ENCODE measurements at regions not wholly inside any gene's neighbourhood (a gene's known extent, or its start where the extent isn't known, plus 50 kb on each side); places are given as distances from the start of the nearest gene placed in this dataset.

- no peaks in the 10 kb centered on the region for H3K9me3 ChIP-seq (ENCODE audit: control insufficient read depth, insufficient read depth, low read length)
- no peak overlapping the region for H3K9ac ChIP-seq (ENCODE audit: low read depth, low read length)
- H3K4me3 ChIP-seq (ENCODE audit: low read depth, low read length), result no peak overlapping the region
- H3K27me3 ChIP-seq (ENCODE audit: control insufficient read depth, insufficient read depth, low read length), result no peaks in the 10 kb centered on the region
- H3K4me1 ChIP-seq (ENCODE audit: control insufficient read depth, insufficient read depth, low read length), result no peaks in the 10 kb centered on the region
- H3K36me3 ChIP-seq (ENCODE audit: control insufficient read depth, insufficient read depth, low read length), result peaks cover 2% of the 10 kb centered on the region
These were observed 128.8 kb downstream of the TEX36 start for GRCh38 chr10:125554016-125554703.

GRCh38 chr10:125553091-125553490 is 129.9 kb downstream of the TEX36 start:
- H3K27me3 ChIP-seq (ENCODE audit: control insufficient read depth, insufficient read depth, low read length), result peaks cover 2% of the 10 kb centered on the region
- H3K9ac ChIP-seq (ENCODE audit: low read depth, low read length), result no peak overlapping the region
- no peaks in the 10 kb centered on the region for H3K4me1 ChIP-seq (ENCODE audit: control insufficient read depth, insufficient read depth, low read length)
- peaks cover 2% of the 10 kb centered on the region for H3K36me3 ChIP-seq (ENCODE audit: control insufficient read depth, insufficient read depth, low read length)
- no peak overlapping the region for H3K4me3 ChIP-seq (ENCODE audit: low read depth, low read length)
- no peaks in the 10 kb centered on the region for H3K9me3 ChIP-seq (ENCODE audit: control insufficient read depth, insufficient read depth, low read length)

- Histone ChIP-seq H3K9me3 (ENCODE audit: control insufficient read depth, insufficient read depth, low read length) (no peaks in the 10 kb centered on the region), H3K4me3 (ENCODE audit: low read depth, low read length) (no peak overlapping the region), H3K4me1 (ENCODE audit: control insufficient read depth, insufficient read depth, low read length) (no peaks in the 10 kb centered on the region), H3K9ac (ENCODE audit: low read depth, low read length) (no peak overlapping the region), H3K36me3 (ENCODE audit: control insufficient read depth, insufficient read depth, low read length) (peaks cover 2% of the 10 kb centered on the region), H3K27me3 (ENCODE audit: control insufficient read depth, insufficient read depth, low read length) (peaks cover 2% of the 10 kb centered on the region)
These were observed 131.7 kb downstream of the TEX36 start for GRCh38 chr10:125551247-125551646.

GRCh38 chr10:125550362-125550761 is 132.6 kb downstream of the TEX36 start:
- peaks cover 2% of the 10 kb centered on the region for H3K36me3 ChIP-seq (ENCODE audit: control insufficient read depth, insufficient read depth, low read length)
- no peaks in the 10 kb centered on the region for H3K9me3 ChIP-seq (ENCODE audit: control insufficient read depth, insufficient read depth, low read length)

GRCh38 chr10:125549653-125550052 is 133.3 kb downstream of the TEX36 start:
- no peaks in the 10 kb centered on the region for H3K9me3 ChIP-seq (ENCODE audit: control insufficient read depth, insufficient read depth, low read length)
- peaks cover 2% of the 10 kb centered on the region for H3K36me3 ChIP-seq (ENCODE audit: control insufficient read depth, insufficient read depth, low read length)
- H3K27me3 ChIP-seq (ENCODE audit: control insufficient read depth, insufficient read depth, low read length), result peaks cover 2% of the 10 kb centered on the region
- no peak overlapping the region for H3K4me3 ChIP-seq (ENCODE audit: low read depth, low read length)
- no peak overlapping the region for H3K9ac ChIP-seq (ENCODE audit: low read depth, low read length)
- H3K4me1 ChIP-seq (ENCODE audit: control insufficient read depth, insufficient read depth, low read length), result peaks cover 4% of the 10 kb centered on the region

More at GRCh38 chr10:125550362-125550761, 132.6 kb downstream of the TEX36 start:
- H3K4me3 ChIP-seq (ENCODE audit: low read depth, low read length), result no peak overlapping the region
- peaks cover 2% of the 10 kb centered on the region for H3K27me3 ChIP-seq (ENCODE audit: control insufficient read depth, insufficient read depth, low read length)
- H3K9ac ChIP-seq (ENCODE audit: low read depth, low read length), result no peak overlapping the region
- peaks cover under 1% of the 10 kb centered on the region for H3K4me1 ChIP-seq (ENCODE audit: control insufficient read depth, insufficient read depth, low read length)

- peaks cover 4% of the 10 kb centered on the region for H3K4me1 ChIP-seq (ENCODE audit: control insufficient read depth, insufficient read depth, low read length)
- H3K9me3 ChIP-seq (ENCODE audit: control insufficient read depth, insufficient read depth, low read length), result no peaks in the 10 kb centered on the region
- no peak overlapping the region for H3K9ac ChIP-seq (ENCODE audit: low read depth, low read length)
- H3K36me3 ChIP-seq (ENCODE audit: control insufficient read depth, insufficient read depth, low read length), result peaks cover 2% of the 10 kb centered on the region
- H3K4me3 ChIP-seq (ENCODE audit: low read depth, low read length), result no peak overlapping the region
- peaks cover 2% of the 10 kb centered on the region for H3K27me3 ChIP-seq (ENCODE audit: control insufficient read depth, insufficient read depth, low read length)
These were observed 134.1 kb downstream of the TEX36 start for GRCh38 chr10:125548878-125549277.

GRCh38 chr10:125548356-125548755 is 134.6 kb downstream of the TEX36 start:
- H3K27me3 ChIP-seq (ENCODE audit: control insufficient read depth, insufficient read depth, low read length), result peaks cover 2% of the 10 kb centered on the region
- H3K36me3 ChIP-seq (ENCODE audit: control insufficient read depth, insufficient read depth, low read length), result peaks cover 2% of the 10 kb centered on the region
- H3K4me1 ChIP-seq (ENCODE audit: control insufficient read depth, insufficient read depth, low read length), result peaks cover 4% of the 10 kb centered on the region
- no peaks in the 10 kb centered on the region for H3K9me3 ChIP-seq (ENCODE audit: control insufficient read depth, insufficient read depth, low read length)
- no peak overlapping the region for H3K9ac ChIP-seq (ENCODE audit: low read depth, low read length)
- no peak overlapping the region for H3K4me3 ChIP-seq (ENCODE audit: low read depth, low read length)

- Histone ChIP-seq H3K4me1 (ENCODE audit: control insufficient read depth, insufficient read depth, low read length) (peaks cover 4% of the 10 kb centered on the region), H3K27me3 (ENCODE audit: control insufficient read depth, insufficient read depth, low read length) (peaks cover 2% of the 10 kb centered on the region), H3K9me3 (ENCODE audit: control insufficient read depth, insufficient read depth, low read length) (no peaks in the 10 kb centered on the region), H3K9ac (ENCODE audit: low read depth, low read length) (no peak overlapping the region), H3K4me3 (ENCODE audit: low read depth, low read length) (no peak overlapping the region), H3K36me3 (ENCODE audit: control insufficient read depth, insufficient read depth, low read length) (peaks cover 2% of the 10 kb centered on the region)
These were observed 135.8 kb downstream of the TEX36 start for GRCh38 chr10:125547010-125547650.

- Histone ChIP-seq H3K9ac (ENCODE audit: low read depth, low read length) (no peak overlapping the region), H3K36me3 (ENCODE audit: control insufficient read depth, insufficient read depth, low read length) (no peaks in the 10 kb centered on the region), H3K4me3 (ENCODE audit: low read depth, low read length) (no peak overlapping the region), H3K27me3 (ENCODE audit: control insufficient read depth, insufficient read depth, low read length) (peaks cover under 1% of the 10 kb centered on the region), H3K4me1 (ENCODE audit: control insufficient read depth, insufficient read depth, low read length) (peaks cover 4% of the 10 kb centered on the region), H3K9me3 (ENCODE audit: control insufficient read depth, insufficient read depth, low read length) (no peaks in the 10 kb centered on the region)
These were observed 139.2 kb downstream of the TEX36 start for GRCh38 chr10:125543796-125544195.

- Histone ChIP-seq H3K36me3 (ENCODE audit: control insufficient read depth, insufficient read depth, low read length) (no peaks in the 10 kb centered on the region), H3K27me3 (ENCODE audit: control insufficient read depth, insufficient read depth, low read length) (no peaks in the 10 kb centered on the region), H3K4me1 (ENCODE audit: control insufficient read depth, insufficient read depth, low read length) (no peaks in the 10 kb centered on the region), H3K4me3 (ENCODE audit: low read depth, low read length) (no peak overlapping the region), H3K9ac (ENCODE audit: low read depth, low read length) (no peak overlapping the region), H3K9me3 (ENCODE audit: control insufficient read depth, insufficient read depth, low read length) (no peaks in the 10 kb centered on the region)
These were observed 143.8 kb downstream of the TEX36 start for GRCh38 chr10:125538947-125539731.

- Histone ChIP-seq H3K4me3 (ENCODE audit: low read depth, low read length) (no peak overlapping the region), H3K27me3 (ENCODE audit: control insufficient read depth, insufficient read depth, low read length) (no peaks in the 10 kb centered on the region), H3K4me1 (ENCODE audit: control insufficient read depth, insufficient read depth, low read length) (no peaks in the 10 kb centered on the region), H3K36me3 (ENCODE audit: control insufficient read depth, insufficient read depth, low read length) (no peaks in the 10 kb centered on the region), H3K9me3 (ENCODE audit: control insufficient read depth, insufficient read depth, low read length) (no peaks in the 10 kb centered on the region), H3K9ac (ENCODE audit: low read depth, low read length) (no peak overlapping the region)
These were observed 146.7 kb downstream of the TEX36 start for GRCh38 chr10:125536236-125536635.

All from iPS-15b (cell line).